ENCODE measurements at regions not wholly inside any gene's neighbourhood (a gene's known extent, or its start where the extent isn't known, plus 50 kb on each side); places are given as distances from the start of the nearest gene placed in this dataset.

GRCh38 chr1:5660141-5660935 lies 331.9 kb downstream of the NPHP4 start:
- TF ChIP-seq POLR2A (IDR thresholded peaks at IDR 0.05) (no peak), CTCF (IDR thresholded peaks at IDR 0.05) (no peak)

All from prostate gland (tissue), 2 donors.